Thyroid gland (tissue), 4 donors: ENCODE measurements at regions not wholly inside any gene's neighbourhood (a gene's known extent, or its start where the extent isn't known, plus 50 kb on each side); places are given as distances from the start of the nearest gene placed in this dataset.

Source experiments
- POLR2A ChIP-seq, 2 donors: fragments of 450-650 bp; IDR thresholded peaks; one replicate each; pipeline ENCODE4 v1.6.1; 2017; ENCODE audit warnings: antibody characterized with exemption in 2 of 2, mild to moderate bottlenecking in 2 of 2, moderate library complexity in 1 of 2
- TF ChIP-seq, protein P1 (sequence below), 6 experiments: fragments of 200-600 bp in 3 of 6; fragments of 450-650 bp in 3 of 6; sonication (generic) in 3 of 6; IDR thresholded peaks; one replicate each; pipeline ENCODE4 v1.5.1; 2016 to 2019; ENCODE audit warnings: antibody characterized with exemption in 6 of 6, mild to moderate bottlenecking in 2 of 6, inconsistent platforms in 1 of 6, moderate library complexity in 1 of 6

DNA sequence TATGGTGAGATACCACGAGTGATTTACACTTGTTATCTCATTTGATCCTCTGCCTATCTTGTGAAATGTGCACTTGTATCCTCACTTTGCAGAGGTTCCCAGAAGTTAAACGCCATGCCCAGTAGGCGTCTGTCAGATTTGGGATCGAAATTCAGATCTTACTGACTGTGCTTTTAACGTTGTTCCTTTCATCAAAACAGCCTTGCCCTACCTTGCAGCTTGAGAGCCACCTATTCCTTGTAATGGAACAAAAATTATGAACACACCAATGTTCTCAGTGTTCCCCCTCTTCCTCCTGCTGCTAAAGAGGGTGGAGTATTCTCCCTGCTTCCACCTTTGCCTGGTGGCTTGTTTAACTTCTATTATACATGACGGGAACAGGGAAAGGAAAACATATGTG is 257.0 kb downstream of the MSX2 start:
- TF ChIP-seq, protein P1, sequence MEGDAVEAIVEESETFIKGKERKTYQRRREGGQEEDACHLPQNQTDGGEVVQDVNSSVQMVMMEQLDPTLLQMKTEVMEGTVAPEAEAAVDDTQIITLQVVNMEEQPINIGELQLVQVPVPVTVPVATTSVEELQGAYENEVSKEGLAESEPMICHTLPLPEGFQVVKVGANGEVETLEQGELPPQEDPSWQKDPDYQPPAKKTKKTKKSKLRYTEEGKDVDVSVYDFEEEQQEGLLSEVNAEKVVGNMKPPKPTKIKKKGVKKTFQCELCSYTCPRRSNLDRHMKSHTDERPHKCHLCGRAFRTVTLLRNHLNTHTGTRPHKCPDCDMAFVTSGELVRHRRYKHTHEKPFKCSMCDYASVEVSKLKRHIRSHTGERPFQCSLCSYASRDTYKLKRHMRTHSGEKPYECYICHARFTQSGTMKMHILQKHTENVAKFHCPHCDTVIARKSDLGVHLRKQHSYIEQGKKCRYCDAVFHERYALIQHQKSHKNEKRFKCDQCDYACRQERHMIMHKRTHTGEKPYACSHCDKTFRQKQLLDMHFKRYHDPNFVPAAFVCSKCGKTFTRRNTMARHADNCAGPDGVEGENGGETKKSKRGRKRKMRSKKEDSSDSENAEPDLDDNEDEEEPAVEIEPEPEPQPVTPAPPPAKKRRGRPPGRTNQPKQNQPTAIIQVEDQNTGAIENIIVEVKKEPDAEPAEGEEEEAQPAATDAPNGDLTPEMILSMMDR (IDR thresholded peaks at IDR 0.05), result no peak
- TF ChIP-seq POLR2A (IDR thresholded peaks at IDR 0.05), result no peak
